Heart right ventricle (tissue), 16 donors: ENCODE measurements at regions not wholly inside any gene's neighbourhood (a gene's known extent, or its start where the extent isn't known, plus 50 kb on each side); places are given as distances from the start of the nearest gene placed in this dataset.

Source experiments
- ATAC-seq, 8 donors: fragments of 200-7000 bp; cut with Tn5 transposase; one replicate each; pipeline ENCODE4 v1.9.1; 2020; ENCODE audit warnings: mild to moderate bottlenecking in 8 of 8, moderate library complexity in 8 of 8, moderate number of reproducible peaks in 1 of 8
- DNase-seq, 2 donors: peaks; one replicate each; pipeline ENCODE4 v3.0.0-alpha.2; 2020
- H3K27ac ChIP-seq, 10 donors: fragments of 200-600 bp; sonication (generic) in 2 of 10; one replicate each; pipeline versions ENCODE4 v1.5.0 to v1.8.0; 2020 to 2022; ENCODE audit warnings: mild to moderate bottlenecking in 3 of 10
- H3K27me3 ChIP-seq, 7 donors: fragments of 200-600 bp; one replicate each; pipeline ENCODE4 v1.8.0; 2021 to 2022; ENCODE audit warnings: mild to moderate bottlenecking in 2 of 7
- H3K36me3 ChIP-seq, 9 donors: fragments of 200-600 bp; sonication (generic) in 1 of 9; one replicate each; pipeline versions ENCODE4 v1.5.0 to v1.8.0; 2020 to 2022; ENCODE audit warnings: mild to moderate bottlenecking in 2 of 9
- H3K4me1 ChIP-seq, 9 donors: fragments of 200-600 bp; sonication (generic) in 1 of 9; one replicate each; pipeline versions ENCODE4 v1.5.0 to v1.8.0; 2020 to 2022; ENCODE audit warnings: mild to moderate bottlenecking in 4 of 9
- H3K4me3 ChIP-seq, 10 donors: fragments of 200-600 bp; sonication (generic) in 2 of 10; one replicate each; pipeline versions ENCODE4 v1.5.0 to v1.8.0; 2020 to 2022; ENCODE audit warnings: mild to moderate bottlenecking in 7 of 10, moderate library complexity in 2 of 10
- H3K9me3 ChIP-seq, 11 donors: fragments of 200-600 bp in 10 of 11; sonication (generic) in 2 of 11; one replicate each; pipeline versions ENCODE4 v1.5.0 to v1.8.0; 2013 to 2022; ENCODE audit warnings: mild to moderate bottlenecking in 2 of 11, control low read depth in 1 of 11, moderate library complexity in 1 of 11
- WGBS, 2 donors: extraction: QIAGEN DNeasy Blood & Tissue Kit; methylation state at CpG; one replicate each; pipeline ENCODE4 v1.1.7; 2013; ENCODE audit warnings: inconsistent platforms in 1 of 2; 5-methylcytosine and 5-hydroxymethylcytosine counted together
- intact Hi-C, 10 donors: fragments of 100-400 bp; cut with DNase I; formaldehyde crosslinking; loops; one replicate each; pipeline versions ENCODE4 v1.11.1 to v1.14.2; 2022
- TF ChIP-seq, protein P1 (sequence below), 9 donors: fragments of 200-600 bp; sonication (generic) in 2 of 9; IDR thresholded peaks; one replicate each; pipeline versions ENCODE4 v1.5.0 to v1.8.0; 2021 to 2022; ENCODE audit warnings: antibody characterized with exemption in 9 of 9, mild to moderate bottlenecking in 5 of 9, moderate library complexity in 1 of 9
- donor health status: Arrhythmogenic right ventricular cardiomyopathy.
- donor health status: ischemic (EF 13 %, LVEDD 7.1; RV severe dilation, severe dysfunction).
- donor health status: healthy with polysubstance abuse.
- donor health status: DM: no; HTN: yes; CAD: no.
- donor health status: DM: no; HTN: no; CAD: no.
- donor health status: ischemic (EF 25% LVEDD 6.9; RV normal size, moderate dysfunction).
- donor health status: ischemic (EF 25% LVEDD 5.7; RV mildly dilated, moderate dysfunction).
- donor health status: healthy.
- donor health status: DM: yes; HTN: yes; CAD: no.
- donor health status: Ischemic cardiomyopathy.
- donor health status: ischemic (EF 35%, LVEDD 5.7; RV mildly dilated, moderate dysfunction).
- donor health status: nonischemic (EF 11% LVEDD 7.7; RV severe dilation, severe dysfunction).
- donor health status: DM: yes; HTN: yes; CAD: no.
- donor health status: PGD.
- donor health status: ischemic (EF 29% LVEDD 5.4; RV normal size, mild dysfunction).
- donor health status: nonischemic (EF 23%, LVEDD 6.1; RV moderate dilation, normal function).

DNA sequence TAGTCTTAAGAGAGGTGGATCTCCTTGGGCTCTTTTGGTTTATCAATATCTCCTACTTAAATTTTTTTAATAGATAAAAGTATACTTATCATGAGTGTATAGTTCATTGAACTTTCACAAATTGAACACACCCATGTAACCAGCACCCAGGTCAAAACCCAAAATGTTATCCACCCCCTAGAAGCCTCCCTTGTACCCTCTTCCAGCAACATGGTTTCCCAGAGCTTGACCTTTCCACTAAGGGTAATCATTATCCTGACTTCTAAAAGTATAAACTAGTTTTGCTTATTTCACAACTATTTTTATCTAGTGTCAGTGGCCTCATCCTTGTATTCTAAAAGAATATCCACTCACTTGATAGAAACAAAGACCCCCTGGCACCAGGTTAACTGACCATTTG, 106.8 kb downstream of the MDH1 start:
- no peaks in the 10 kb centered on the region for H3K36me3 ChIP-seq
- TF ChIP-seq, protein P1, sequence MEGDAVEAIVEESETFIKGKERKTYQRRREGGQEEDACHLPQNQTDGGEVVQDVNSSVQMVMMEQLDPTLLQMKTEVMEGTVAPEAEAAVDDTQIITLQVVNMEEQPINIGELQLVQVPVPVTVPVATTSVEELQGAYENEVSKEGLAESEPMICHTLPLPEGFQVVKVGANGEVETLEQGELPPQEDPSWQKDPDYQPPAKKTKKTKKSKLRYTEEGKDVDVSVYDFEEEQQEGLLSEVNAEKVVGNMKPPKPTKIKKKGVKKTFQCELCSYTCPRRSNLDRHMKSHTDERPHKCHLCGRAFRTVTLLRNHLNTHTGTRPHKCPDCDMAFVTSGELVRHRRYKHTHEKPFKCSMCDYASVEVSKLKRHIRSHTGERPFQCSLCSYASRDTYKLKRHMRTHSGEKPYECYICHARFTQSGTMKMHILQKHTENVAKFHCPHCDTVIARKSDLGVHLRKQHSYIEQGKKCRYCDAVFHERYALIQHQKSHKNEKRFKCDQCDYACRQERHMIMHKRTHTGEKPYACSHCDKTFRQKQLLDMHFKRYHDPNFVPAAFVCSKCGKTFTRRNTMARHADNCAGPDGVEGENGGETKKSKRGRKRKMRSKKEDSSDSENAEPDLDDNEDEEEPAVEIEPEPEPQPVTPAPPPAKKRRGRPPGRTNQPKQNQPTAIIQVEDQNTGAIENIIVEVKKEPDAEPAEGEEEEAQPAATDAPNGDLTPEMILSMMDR (IDR thresholded peaks at IDR 0.05), result no peak
- peaks cover 0 to 20% (median 7%) of the 10 kb centered on the region in 9 donors for H3K4me1 ChIP-seq
- DNase-seq, result no peak
- H3K9me3 ChIP-seq, result no peaks in the 10 kb centered on the region
- no peak overlapping the region for H3K27ac ChIP-seq
- H3K4me3 ChIP-seq, result no peak overlapping the region
- no peaks in the 10 kb centered on the region for H3K27me3 ChIP-seq
- intact Hi-C loops, result loop anchor here in 4 of 10 donors (5.0 to 10.0 kb wide), 4 partner anchors 147 to 192 kb away; partner anchors contain the start of gene UGP2 (in 1 of the 4)
- no peak for ATAC-seq

DNA sequence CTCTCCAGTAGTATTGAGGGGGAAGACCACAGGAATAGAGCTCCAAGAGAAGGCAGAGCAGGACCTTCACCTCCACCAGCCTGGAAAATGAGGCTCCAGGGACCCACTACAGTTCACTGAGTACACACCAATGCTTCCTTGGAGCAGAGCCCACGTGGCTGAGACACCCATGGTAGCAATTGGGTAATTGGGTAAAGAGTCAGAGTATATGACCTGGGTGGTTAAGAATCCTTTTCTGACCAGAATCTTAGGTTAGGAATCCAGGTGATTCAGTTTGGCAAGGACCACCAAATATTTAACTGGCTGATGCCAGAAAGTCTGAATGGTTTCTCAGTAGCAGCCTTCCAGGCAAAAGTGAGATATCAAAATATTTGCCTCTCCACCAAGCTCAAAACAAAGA, 107.7 kb downstream of the MDH1 start:
- no peak for DNase-seq
- intact Hi-C loops, result loop anchor here in 4 of 10 donors (5.0 to 10.0 kb wide), 4 partner anchors 146 to 191 kb away; partner anchors contain the start of gene UGP2 (in 1 of the 4)
- ATAC-seq, result no peak
- Histone ChIP-seq H3K27ac (no peak overlapping the region), H3K36me3 (no peaks in the 10 kb centered on the region), H3K4me1 (peaks cover 0 to 20% (median 7%) of the 10 kb centered on the region in 9 donors), H3K4me3 (no peak overlapping the region), H3K27me3 (no peaks in the 10 kb centered on the region), H3K9me3 (no peaks in the 10 kb centered on the region)
- TF ChIP-seq, protein P1 (IDR thresholded peaks at IDR 0.05), result no peak
- 72 to 93% methylated on average over 1 of the region's 1 CpG for WGBS, 2 donors

DNA sequence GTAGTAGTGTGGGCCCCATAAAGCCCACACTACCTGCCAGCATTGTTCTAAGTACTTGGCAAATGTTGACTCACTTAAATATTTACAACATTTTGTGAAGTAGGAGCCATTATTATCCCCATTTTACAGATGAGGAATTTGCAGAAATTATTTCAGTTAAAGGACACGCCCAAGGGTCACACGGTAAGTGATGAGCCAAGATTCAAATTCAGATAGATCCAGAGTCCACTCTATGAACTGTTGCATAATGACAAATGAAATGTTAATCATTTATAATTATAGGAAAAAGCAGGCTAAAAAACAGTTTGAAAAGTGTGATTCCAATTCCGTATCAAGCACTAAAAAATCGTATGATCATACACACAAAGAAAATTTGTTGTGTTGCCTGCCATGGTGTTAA, 108.4 kb downstream of the MDH1 start:
- Histone ChIP-seq H3K27ac (no peak overlapping the region), H3K4me1 (peaks cover 0 to 18% (median 7%) of the 10 kb centered on the region in 9 donors), H3K27me3 (no peaks in the 10 kb centered on the region), H3K36me3 (no peaks in the 10 kb centered on the region), H3K4me3 (no peak overlapping the region), H3K9me3 (no peaks in the 10 kb centered on the region)
- DNase-seq (no peak), ATAC-seq (no peak)
- intact Hi-C loops, result loop anchor here in 4 of 10 donors (5.0 to 10.0 kb wide), 4 partner anchors 145 to 190 kb away; partner anchors contain the start of gene UGP2 (in 1 of the 4)
- TF ChIP-seq, protein P1 (IDR thresholded peaks at IDR 0.05), result no peak
- WGBS, 2 donors, result 95 to 96% methylated on average over 4 of the region's 4 CpGs

DNA sequence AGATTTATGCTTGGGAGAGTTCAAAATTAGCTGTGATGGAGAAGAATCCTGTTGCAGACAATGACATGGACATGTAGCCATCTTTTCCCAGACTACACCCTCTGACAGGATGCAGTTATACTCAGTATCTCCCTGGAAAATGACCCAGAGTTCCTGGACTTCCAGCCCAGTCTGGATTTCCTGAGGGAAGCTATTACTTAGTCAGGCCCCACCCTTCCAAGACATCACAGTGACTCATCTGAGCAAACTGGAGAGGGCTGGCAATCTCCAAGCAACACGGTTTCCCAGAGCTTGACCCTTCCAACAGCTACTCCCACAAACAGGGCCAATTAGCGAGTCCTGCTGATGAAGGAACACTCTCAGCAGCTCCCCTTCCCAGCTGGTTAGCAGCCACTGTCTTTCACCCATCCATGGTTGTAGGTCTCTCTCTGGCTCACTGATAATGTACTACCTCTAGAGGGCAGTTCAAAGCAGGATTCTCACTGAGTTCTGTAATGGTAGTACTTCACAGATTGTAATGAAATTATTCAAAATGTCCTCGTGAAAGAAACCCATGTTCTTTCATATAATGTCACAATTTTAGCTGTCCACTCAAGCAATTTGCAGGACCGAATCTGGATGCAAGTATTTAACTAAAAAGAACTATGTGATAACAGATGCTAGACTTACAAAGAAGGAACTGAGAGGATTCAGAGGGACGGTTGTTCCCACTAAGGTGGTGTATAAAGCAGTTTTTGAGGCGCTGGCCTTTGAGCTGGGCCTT, 110.2 kb downstream of the MDH1 start:
- peak; percentile 90 to 97 (median 94) for ATAC-seq
- H3K27ac ChIP-seq, result peak overlapping the region in 8 of 10 donors; percentile 10 to 81 (median 62)
- intact Hi-C loops, result loop anchor here in 5 of 10 donors (1.0 to 10.0 kb wide), 5 partner anchors 142 to 188 kb away; partner anchors contain the start of gene UGP2 (in 2 of the 5)
- H3K27me3 ChIP-seq, result no peaks in the 10 kb centered on the region
- no peak overlapping the region for H3K4me3 ChIP-seq
- TF ChIP-seq, protein P1 (IDR thresholded peaks at IDR 0.05), result peak; percentile 16 to 72 (median 57)
- 42 to 49% methylated on average over 6 of the region's 6 CpGs for WGBS, 2 donors
- peaks cover 0 to 6% (median 0%) of the 10 kb centered on the region in 11 donors for H3K9me3 ChIP-seq
- DNase-seq, result peak in 1 of 2 donors; percentile 66
- H3K36me3 ChIP-seq, result no peaks in the 10 kb centered on the region
- H3K4me1 ChIP-seq, result peaks cover 0 to 17% (median 7%) of the 10 kb centered on the region in 9 donors
